ENCODE measurements at regions not wholly inside any gene's neighbourhood (a gene's known extent, or its start where the extent isn't known, plus 50 kb on each side); places are given as distances from the start of the nearest gene placed in this dataset.

DNA sequence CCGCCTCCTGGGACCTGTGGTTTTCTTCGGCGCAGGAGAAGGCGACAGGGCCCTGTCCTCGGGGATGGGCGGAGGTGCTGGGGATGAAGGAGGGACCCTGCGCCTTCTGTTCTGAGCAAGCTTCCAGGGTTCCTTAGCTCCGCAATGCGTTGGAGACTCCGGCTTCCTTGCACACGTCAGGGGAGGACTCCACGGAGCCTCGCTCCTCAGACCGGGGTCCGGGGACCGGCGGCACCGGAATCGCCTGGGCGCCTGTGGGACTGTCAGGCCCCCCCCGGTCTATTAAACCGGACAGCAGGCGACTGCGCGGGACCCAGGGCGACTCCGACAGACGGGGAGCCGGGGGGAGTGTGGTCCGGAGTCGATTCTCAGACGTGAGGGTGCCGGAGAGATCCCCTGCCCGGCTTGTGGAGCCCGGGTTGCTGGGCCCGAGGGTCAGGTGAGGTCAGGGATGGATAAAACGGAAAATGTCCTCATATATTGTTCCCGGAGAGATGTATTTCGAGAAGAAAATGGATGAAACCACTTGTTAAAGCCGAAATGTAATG is 227.4 kb downstream of the TEX29 start:
- Histone ChIP-seq H3K36me3 (no peaks in the 10 kb centered on the region), H3K27ac (no peak overlapping the region), H3K4me3 (replicated peaks in 1 of 3) (no peak overlapping the region), H3K4me1 (no peaks in the 10 kb centered on the region), H3K9me3 (no peaks in the 10 kb centered on the region), H3K27me3 (no peaks in the 10 kb centered on the region)
- intact Hi-C loops (cut with DNase I), result no loop called here
- no peak for TF ChIP-seq POLR2A (IDR thresholded peaks at IDR 0.05)
- TF ChIP-seq, protein P1, sequence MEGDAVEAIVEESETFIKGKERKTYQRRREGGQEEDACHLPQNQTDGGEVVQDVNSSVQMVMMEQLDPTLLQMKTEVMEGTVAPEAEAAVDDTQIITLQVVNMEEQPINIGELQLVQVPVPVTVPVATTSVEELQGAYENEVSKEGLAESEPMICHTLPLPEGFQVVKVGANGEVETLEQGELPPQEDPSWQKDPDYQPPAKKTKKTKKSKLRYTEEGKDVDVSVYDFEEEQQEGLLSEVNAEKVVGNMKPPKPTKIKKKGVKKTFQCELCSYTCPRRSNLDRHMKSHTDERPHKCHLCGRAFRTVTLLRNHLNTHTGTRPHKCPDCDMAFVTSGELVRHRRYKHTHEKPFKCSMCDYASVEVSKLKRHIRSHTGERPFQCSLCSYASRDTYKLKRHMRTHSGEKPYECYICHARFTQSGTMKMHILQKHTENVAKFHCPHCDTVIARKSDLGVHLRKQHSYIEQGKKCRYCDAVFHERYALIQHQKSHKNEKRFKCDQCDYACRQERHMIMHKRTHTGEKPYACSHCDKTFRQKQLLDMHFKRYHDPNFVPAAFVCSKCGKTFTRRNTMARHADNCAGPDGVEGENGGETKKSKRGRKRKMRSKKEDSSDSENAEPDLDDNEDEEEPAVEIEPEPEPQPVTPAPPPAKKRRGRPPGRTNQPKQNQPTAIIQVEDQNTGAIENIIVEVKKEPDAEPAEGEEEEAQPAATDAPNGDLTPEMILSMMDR (IDR thresholded peaks at IDR 0.05), result no peak
- 93 to 96% methylated on average over 40 of the region's 40 CpGs for WGBS, 2 donors
- DNase-seq, result no peak

- no peak for TF ChIP-seq POLR2A (IDR thresholded peaks at IDR 0.05)
- TF ChIP-seq, protein P1 (IDR thresholded peaks at IDR 0.05), result no peak
- Histone ChIP-seq H3K9me3 (no peaks in the 10 kb centered on the region), H3K36me3 (no peaks in the 10 kb centered on the region), H3K4me3 (replicated peaks in 1 of 3) (no peak overlapping the region), H3K27ac (no peak overlapping the region), H3K4me1 (no peaks in the 10 kb centered on the region), H3K27me3 (no peaks in the 10 kb centered on the region)
- intact Hi-C loops (cut with DNase I), result no loop called here
- DNase-seq, result no peak
- 88 to 93% methylated on average over 23 to 25 of the region's 25 CpGs for WGBS, 2 donors
Measured at GRCh38 chr13:111548301-111548700, 227.9 kb downstream of the TEX29 start.

GRCh38 chr13:111548805-111549204 is 228.4 kb downstream of the TEX29 start:
- DNase-seq, result no peak
- H3K27me3 ChIP-seq, result no peaks in the 10 kb centered on the region
- intact Hi-C loops (cut with DNase I), result no loop called here

DNA sequence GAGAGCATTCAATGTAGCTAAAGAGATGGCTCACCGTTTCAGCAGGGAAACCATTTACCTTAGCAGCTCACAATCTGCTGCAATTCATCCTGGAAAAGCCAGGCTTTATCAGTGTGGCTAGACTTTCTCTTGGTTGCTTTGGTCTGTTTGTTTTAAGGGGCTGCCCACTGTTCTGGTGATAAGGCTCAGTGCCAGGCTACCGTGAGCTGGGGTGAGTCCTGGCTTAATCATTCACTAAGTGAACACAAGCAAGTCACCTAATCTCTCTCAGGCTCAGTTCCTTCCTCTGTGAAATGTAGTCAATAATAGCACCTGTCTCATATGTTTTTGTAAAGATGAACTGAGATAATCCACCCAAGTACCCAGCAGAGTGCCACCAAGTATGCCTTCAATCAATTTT is 229.0 kb downstream of the TEX29 start:
- intact Hi-C loops (cut with DNase I), result no loop called here
- no peaks in the 10 kb centered on the region for H3K36me3 ChIP-seq
- no peak overlapping the region for H3K4me3 ChIP-seq (replicated peaks in 1 of 3)
- no peaks in the 10 kb centered on the region for H3K9me3 ChIP-seq
- TF ChIP-seq, protein P1 (IDR thresholded peaks at IDR 0.05), result no peak
- no peak for TF ChIP-seq POLR2A (IDR thresholded peaks at IDR 0.05)
- WGBS, 2 donors, result 22 to 31% methylated on average over 2 of the region's 2 CpGs
- no peak overlapping the region for H3K27ac ChIP-seq
- DNase-seq, result no peak
- H3K27me3 ChIP-seq, result no peaks in the 10 kb centered on the region
- no peaks in the 10 kb centered on the region for H3K4me1 ChIP-seq

More at GRCh38 chr13:111548805-111549204, 228.4 kb downstream of the TEX29 start:
- Histone ChIP-seq H3K4me3 (replicated peaks in 1 of 3) (no peak overlapping the region), H3K4me1 (no peaks in the 10 kb centered on the region), H3K9me3 (no peaks in the 10 kb centered on the region), H3K27ac (no peak overlapping the region), H3K36me3 (no peaks in the 10 kb centered on the region)
- 86 to 91% methylated on average over 10 of the region's 10 CpGs for WGBS, 2 donors
- TF ChIP-seq, protein P1 (IDR thresholded peaks at IDR 0.05), result no peak
- no peak for TF ChIP-seq POLR2A (IDR thresholded peaks at IDR 0.05)

GRCh38 chr13:111550062-111550461 is 229.6 kb downstream of the TEX29 start:
- no peak for DNase-seq
- intact Hi-C loops (cut with DNase I), result no loop called here
- H3K4me3 ChIP-seq (replicated peaks in 1 of 3), result no peak overlapping the region
- H3K4me1 ChIP-seq, result no peaks in the 10 kb centered on the region
- no peak overlapping the region for H3K27ac ChIP-seq
- no peaks in the 10 kb centered on the region for H3K36me3 ChIP-seq
- H3K27me3 ChIP-seq, result no peaks in the 10 kb centered on the region
- no peaks in the 10 kb centered on the region for H3K9me3 ChIP-seq
- no peak for TF ChIP-seq POLR2A (IDR thresholded peaks at IDR 0.05)
- TF ChIP-seq, protein P1 (IDR thresholded peaks at IDR 0.05), result no peak
